Omental fat pad (tissue), 3 donors: ENCODE measurements at regions not wholly inside any gene's neighbourhood (a gene's known extent, or its start where the extent isn't known, plus 50 kb on each side); places are given as distances from the start of the nearest gene placed in this dataset.

Experiments
- ATAC-seq: fragments of 150-250 bp; one replicate; pipeline ENCODE4 v1.9.1; 2016; ENCODE audit warnings: mild to moderate bottlenecking, moderate library complexity; ENCODE audit not compliant: low FRiP score
- DNase-seq: peaks from one replicate; pipeline ENCODE4 v3.0.0-alpha.2; 2019; ENCODE audit warnings: low spot score
- TF ChIP-seq, protein P1 (sequence below), 3 donors: fragments of 450-650 bp; IDR thresholded peaks; one replicate each; pipeline ENCODE4 v1.5.1; 2016 to 2017; ENCODE audit warnings: antibody characterized with exemption in 3 of 3, mild to moderate bottlenecking in 3 of 3, moderate library complexity in 2 of 3

DNA sequence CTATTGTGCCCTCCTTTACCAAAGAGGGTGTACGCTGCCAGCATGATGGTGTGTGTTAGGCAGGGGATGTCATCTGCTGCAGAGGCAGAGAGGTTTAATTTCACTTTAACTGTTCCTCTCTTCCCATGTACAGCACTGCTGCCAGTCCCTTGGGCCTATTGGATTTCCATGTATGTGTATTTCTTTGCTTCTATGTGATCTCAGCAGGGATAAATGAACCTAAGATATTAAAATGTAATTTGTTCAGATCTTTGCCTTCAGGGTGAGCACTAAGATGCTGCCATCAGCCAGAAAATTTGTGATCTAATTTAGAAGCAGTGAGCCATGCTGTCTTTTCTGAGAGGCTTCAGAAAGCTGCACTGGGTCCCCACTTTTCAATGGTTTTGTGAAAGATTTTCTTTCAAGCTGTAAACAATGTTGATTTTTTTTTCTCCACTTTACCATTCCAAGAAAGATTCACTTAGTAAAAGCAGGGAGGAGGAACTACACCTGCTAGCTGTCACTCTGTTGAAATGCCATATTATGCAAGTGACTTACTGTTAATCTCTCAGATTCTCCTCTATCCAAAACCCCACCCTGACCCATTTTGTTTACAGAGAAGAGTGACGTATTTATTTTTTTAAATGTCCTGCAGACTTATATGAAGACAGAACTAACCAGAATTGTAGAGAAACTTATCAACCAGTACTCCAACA is 261.9 kb downstream of the TBL1XR1 start:
- DNase-seq (no peak), ATAC-seq (no peak)
- TF ChIP-seq, protein P1, sequence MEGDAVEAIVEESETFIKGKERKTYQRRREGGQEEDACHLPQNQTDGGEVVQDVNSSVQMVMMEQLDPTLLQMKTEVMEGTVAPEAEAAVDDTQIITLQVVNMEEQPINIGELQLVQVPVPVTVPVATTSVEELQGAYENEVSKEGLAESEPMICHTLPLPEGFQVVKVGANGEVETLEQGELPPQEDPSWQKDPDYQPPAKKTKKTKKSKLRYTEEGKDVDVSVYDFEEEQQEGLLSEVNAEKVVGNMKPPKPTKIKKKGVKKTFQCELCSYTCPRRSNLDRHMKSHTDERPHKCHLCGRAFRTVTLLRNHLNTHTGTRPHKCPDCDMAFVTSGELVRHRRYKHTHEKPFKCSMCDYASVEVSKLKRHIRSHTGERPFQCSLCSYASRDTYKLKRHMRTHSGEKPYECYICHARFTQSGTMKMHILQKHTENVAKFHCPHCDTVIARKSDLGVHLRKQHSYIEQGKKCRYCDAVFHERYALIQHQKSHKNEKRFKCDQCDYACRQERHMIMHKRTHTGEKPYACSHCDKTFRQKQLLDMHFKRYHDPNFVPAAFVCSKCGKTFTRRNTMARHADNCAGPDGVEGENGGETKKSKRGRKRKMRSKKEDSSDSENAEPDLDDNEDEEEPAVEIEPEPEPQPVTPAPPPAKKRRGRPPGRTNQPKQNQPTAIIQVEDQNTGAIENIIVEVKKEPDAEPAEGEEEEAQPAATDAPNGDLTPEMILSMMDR (IDR thresholded peaks at IDR 0.05) = no peak

- ATAC-seq (no peak), DNase-seq (no peak)
- TF ChIP-seq, protein P1 (IDR thresholded peaks at IDR 0.05) = no peak
Observed at GRCh38 chr3:176934698-176935097, 262.6 kb downstream of the TBL1XR1 start.

DNA sequence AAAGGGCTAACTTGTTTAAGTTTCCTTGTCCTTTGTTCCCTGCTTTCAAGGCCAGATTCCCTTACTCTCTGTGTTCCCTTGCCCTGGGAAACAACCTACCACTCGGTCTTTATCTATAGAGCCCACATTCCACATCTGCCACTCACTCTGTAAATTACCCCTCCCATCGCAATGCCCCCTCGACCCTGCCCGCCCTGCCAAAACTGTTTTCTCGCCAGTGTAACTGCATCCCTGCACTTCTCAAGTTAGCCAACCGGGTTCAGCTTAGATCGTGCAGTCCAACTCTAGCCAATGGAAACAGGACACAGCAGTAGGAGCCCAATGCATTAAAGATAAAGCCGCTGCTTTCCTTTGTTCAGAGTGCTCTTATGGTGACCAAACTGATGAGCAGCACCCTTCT is 263.6 kb downstream of the TBL1XR1 start:
- DNase-seq (no peak), ATAC-seq (no peak)
- TF ChIP-seq, protein P1 (IDR thresholded peaks at IDR 0.05) = no peak

DNA sequence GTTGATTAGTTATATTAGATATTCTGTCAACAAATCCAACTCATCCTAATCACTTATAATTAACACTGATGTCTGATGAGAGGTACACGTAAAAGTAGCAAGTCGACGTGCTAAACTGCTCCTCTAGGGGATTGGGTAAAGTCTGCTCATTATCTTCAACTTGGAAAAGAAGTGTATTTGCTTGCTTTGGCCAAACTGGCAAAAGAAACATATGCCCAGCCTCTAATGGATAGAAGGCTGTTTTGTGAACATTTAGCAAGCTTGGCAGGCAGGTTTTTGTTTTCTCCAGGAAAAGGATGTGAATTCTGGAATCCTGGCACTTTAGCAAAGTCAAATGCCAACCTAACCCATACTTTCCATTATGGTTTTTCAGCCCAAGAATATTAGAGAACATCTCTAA is 264.8 kb downstream of the TBL1XR1 start:
- ATAC-seq (no peak), DNase-seq (no peak)
- TF ChIP-seq, protein P1 (IDR thresholded peaks at IDR 0.05) = no peak

DNA sequence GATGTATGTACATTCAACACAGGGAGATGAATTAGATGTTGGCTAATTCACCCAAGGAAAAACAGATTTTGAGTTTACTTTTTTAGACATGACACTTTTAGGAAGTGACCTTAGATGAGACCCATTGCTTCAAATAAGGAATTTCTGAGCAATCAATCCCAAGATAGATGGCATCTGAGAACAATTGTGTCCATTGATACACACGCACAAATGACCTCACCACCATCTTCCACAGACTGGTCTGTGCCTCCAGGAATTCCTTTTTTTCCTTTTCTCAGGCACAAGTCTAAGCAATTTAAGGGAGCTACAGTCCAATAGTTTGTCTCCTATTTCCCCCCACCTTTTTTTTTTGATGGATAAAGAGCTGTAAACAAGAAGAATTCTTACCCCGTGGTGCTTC is 265.3 kb downstream of the TBL1XR1 start:
- no peak for ATAC-seq
- no peak for DNase-seq
- TF ChIP-seq, protein P1 (IDR thresholded peaks at IDR 0.05) = no peak

- no peak for ATAC-seq
- DNase-seq = no peak
- TF ChIP-seq, protein P1 (IDR thresholded peaks at IDR 0.05) = no peak
Observed at GRCh38 chr3:176930942-176931341, 266.3 kb downstream of the TBL1XR1 start.

GRCh38 chr3:176928582-176928931 is 268.7 kb downstream of the TBL1XR1 start:
- no peak for DNase-seq
- no peak for ATAC-seq
- TF ChIP-seq, protein P1 (IDR thresholded peaks at IDR 0.05) = no peak
